ENCODE measurements at regions not wholly inside any gene's neighbourhood (a gene's known extent, or its start where the extent isn't known, plus 50 kb on each side); places are given as distances from the start of the nearest gene placed in this dataset.

DNA sequence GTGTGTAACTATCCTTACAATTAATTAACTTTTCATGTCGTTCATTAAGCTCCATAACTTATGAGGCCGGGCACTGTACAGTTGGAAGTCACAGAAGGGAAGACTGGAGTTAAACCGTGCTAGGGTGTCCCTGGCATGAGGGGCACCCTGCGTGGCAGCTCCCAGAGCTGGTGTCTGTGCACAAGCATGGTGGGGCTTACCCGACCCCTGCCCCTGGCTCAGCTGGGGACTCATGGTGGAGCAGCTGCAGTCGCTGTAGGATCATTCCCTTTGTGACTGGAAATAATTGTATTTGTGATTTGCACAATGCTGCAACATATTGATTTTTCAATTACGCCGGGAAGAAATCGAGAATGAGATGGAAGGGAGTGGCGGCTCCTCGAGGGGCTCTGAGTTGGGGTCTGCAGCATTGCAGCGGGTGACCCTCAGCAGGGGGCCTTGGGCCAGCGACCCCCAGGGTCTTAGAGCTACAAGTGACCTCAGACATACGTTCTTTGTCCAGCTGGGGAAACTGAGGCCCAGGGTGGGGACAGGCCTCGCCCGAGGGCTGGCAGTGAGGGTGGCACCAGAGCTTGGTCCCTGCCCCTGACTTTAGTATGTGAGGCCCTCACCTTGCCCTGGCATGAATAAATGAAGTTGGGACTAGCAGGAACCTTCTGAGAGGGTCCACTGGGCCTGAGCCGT, 125.4 kb downstream of the KIF26A start:
- H3K9me3 ChIP-seq (ENCODE audit: insufficient read depth, low read depth), result no peaks in the 10 kb centered on the region
- H3K27ac ChIP-seq, result no peak overlapping the region
- no peaks in the 10 kb centered on the region for H3F3A ChIP-seq (ENCODE audit: insufficient read depth, low read depth)
- POLR2A ChIA-PET (ENCODE audit: unreplicated experiment), result no interaction called here
- CTCF ChIA-PET, result no interaction called here
- H3K27me3 ChIP-seq (ENCODE audit: insufficient read depth, low read depth), result peaks cover 79% of the 10 kb centered on the region
- H3K79me2 ChIP-seq (ENCODE audit: low read depth), result no peaks in the 10 kb centered on the region
- H2AFZ ChIP-seq, result no peak overlapping the region
- no peak for DNase-seq
- no peaks in the 10 kb centered on the region for H3K36me3 ChIP-seq (ENCODE audit: low read depth)
- TF ChIP-seq, protein P1, sequence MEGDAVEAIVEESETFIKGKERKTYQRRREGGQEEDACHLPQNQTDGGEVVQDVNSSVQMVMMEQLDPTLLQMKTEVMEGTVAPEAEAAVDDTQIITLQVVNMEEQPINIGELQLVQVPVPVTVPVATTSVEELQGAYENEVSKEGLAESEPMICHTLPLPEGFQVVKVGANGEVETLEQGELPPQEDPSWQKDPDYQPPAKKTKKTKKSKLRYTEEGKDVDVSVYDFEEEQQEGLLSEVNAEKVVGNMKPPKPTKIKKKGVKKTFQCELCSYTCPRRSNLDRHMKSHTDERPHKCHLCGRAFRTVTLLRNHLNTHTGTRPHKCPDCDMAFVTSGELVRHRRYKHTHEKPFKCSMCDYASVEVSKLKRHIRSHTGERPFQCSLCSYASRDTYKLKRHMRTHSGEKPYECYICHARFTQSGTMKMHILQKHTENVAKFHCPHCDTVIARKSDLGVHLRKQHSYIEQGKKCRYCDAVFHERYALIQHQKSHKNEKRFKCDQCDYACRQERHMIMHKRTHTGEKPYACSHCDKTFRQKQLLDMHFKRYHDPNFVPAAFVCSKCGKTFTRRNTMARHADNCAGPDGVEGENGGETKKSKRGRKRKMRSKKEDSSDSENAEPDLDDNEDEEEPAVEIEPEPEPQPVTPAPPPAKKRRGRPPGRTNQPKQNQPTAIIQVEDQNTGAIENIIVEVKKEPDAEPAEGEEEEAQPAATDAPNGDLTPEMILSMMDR (conservative IDR thresholded peaks at IDR 0.05), result no peak
- TF ChIP-seq EZH2 (IDR thresholded peaks at IDR 0.05; ENCODE audit: low read depth), result no peak
- no peaks in the 10 kb centered on the region for H3K4me1 ChIP-seq (replicated peaks; ENCODE audit: insufficient read depth)
- BruUV-seq (replicated peaks), result no TSS peak
- H4K20me1 ChIP-seq (ENCODE audit: insufficient read depth), result no peaks in the 10 kb centered on the region
- no peak overlapping the region for H3K4me2 ChIP-seq
- no peak overlapping the region for H3K4me3 ChIP-seq
- intact Hi-C loops (cut with micrococcal nuclease; ENCODE audit: unreplicated experiment), result no loop called here
- no peaks in the 10 kb centered on the region for H3K9me2 ChIP-seq (ENCODE audit: insufficient read depth)

DNA sequence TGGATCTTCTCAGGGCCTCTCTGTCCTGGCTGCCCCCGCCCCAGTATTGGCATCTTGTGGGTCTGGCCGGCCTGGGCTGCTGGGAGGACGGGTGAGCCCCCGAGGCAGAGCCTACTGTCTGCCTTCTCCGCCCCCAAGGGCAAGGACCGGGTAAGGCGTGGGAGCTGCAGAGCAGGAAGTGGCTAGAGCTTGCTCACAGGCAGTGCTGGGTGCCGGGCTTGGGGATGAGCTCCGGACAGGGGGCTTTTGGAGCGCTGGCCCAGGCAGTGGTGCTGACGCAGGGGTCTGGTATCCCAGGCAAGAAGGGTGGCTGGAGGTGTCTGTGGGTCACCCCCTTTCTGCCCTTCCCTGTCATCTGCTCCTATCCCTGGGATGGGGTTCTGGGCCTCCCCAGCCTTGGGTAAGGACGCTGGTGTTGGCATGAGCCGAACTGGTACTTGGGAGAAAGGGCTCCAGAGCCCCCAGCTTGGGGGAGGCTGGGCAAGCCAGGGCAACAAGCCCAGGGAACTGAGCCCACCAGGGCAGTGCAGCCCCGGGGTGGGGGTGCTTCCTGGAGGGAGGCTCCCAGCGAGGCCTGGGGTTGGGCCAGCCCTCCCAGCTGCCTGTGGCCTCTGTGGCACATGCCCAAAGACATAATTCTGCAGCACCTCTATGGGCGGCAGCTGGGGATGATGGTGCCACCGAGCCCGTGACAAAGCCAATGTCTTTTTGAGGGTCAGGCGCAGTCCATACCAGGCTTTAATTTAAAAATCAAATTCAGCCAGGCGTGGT, 126.3 kb downstream of the KIF26A start:
- H4K20me1 ChIP-seq (ENCODE audit: insufficient read depth), result no peaks in the 10 kb centered on the region
- no peak overlapping the region for H3K27ac ChIP-seq
- no peaks in the 10 kb centered on the region for H3K36me3 ChIP-seq (ENCODE audit: low read depth)
- no peak overlapping the region for H3K4me2 ChIP-seq
- intact Hi-C loops (cut with micrococcal nuclease; ENCODE audit: unreplicated experiment), result no loop called here
- no peaks in the 10 kb centered on the region for H3K79me2 ChIP-seq (ENCODE audit: low read depth)
- H3K4me3 ChIP-seq, result no peak overlapping the region
- no peaks in the 10 kb centered on the region for H3K9me2 ChIP-seq (ENCODE audit: insufficient read depth)
- H3K9me3 ChIP-seq (ENCODE audit: insufficient read depth, low read depth), result no peaks in the 10 kb centered on the region
- H3K4me1 ChIP-seq (replicated peaks; ENCODE audit: insufficient read depth), result no peaks in the 10 kb centered on the region
- H2AFZ ChIP-seq, result no peak overlapping the region
- no peaks in the 10 kb centered on the region for H3F3A ChIP-seq (ENCODE audit: insufficient read depth, low read depth)
- ChIA-PET CTCF (interaction anchor here (0.6 kb wide), 1 partner anchor 269 kb away, joined by 7 read pairs; no protein-coding TSS in a partner anchor), POLR2A (ENCODE audit: unreplicated experiment) (no interaction called here)
- no peak for DNase-seq
- H3K27me3 ChIP-seq (ENCODE audit: insufficient read depth, low read depth), result peaks cover 83% of the 10 kb centered on the region
- no TSS peak for BruUV-seq (replicated peaks)
- TF ChIP-seq, protein P1 (conservative IDR thresholded peaks at IDR 0.05), result no peak
- TF ChIP-seq EZH2 (IDR thresholded peaks at IDR 0.05; ENCODE audit: low read depth), result no peak

DNA sequence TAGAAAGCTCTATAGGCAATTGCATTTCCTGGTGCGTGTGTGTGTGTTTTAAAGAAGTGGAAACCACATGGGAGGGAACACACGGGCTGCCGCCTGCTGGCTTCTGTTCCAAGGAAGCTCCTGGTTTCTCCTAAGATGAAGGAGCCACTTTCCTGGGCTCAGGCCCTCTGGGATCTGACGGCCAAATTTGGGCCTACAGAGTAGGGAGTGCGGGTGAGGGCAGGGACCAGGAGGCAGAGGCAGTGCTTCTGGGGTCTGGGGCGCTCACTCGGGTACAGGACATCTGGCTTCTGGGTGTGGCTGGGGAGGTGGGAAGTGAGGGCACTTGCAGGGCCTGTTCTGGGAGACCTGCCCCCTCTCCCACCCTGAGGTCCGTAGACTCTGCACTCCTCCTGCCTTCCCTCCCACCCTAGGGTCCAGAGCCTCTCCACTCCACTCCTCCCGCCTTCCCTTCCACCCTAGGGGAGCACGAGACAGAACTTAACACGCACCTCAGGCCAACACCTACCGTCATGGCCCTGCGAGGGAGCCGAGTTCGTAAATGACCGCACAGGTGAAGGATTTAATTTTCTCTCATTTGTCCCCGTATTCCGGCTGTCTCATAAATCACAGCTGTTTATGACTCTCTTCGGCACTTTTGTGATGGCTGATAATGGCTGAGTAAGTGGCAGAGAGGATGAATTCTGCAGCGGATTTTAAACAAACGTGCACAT, 127.7 kb downstream of the KIF26A start:
- Histone ChIP-seq H3K9me2 (ENCODE audit: insufficient read depth) (no peaks in the 10 kb centered on the region), H3F3A (ENCODE audit: insufficient read depth, low read depth) (no peaks in the 10 kb centered on the region), H4K20me1 (ENCODE audit: insufficient read depth) (no peaks in the 10 kb centered on the region), H3K4me1 (replicated peaks; ENCODE audit: insufficient read depth) (no peaks in the 10 kb centered on the region), H3K79me2 (ENCODE audit: low read depth) (no peaks in the 10 kb centered on the region), H2AFZ (no peak overlapping the region), H3K27me3 (ENCODE audit: insufficient read depth, low read depth) (peaks cover 81% of the 10 kb centered on the region), H3K9me3 (ENCODE audit: insufficient read depth, low read depth) (no peaks in the 10 kb centered on the region), H3K4me3 (no peak overlapping the region), H3K4me2 (no peak overlapping the region), H3K36me3 (ENCODE audit: low read depth) (no peaks in the 10 kb centered on the region), H3K27ac (no peak overlapping the region)
- DNase-seq, result no peak
- ChIA-PET CTCF (no interaction called here), POLR2A (ENCODE audit: unreplicated experiment) (no interaction called here)
- no TSS peak for BruUV-seq (replicated peaks)
- intact Hi-C loops (cut with micrococcal nuclease; ENCODE audit: unreplicated experiment), result no loop called here
- TF ChIP-seq, protein P1 (conservative IDR thresholded peaks at IDR 0.05), result no peak
- TF ChIP-seq EZH2 (IDR thresholded peaks at IDR 0.05; ENCODE audit: low read depth), result no peak
